Left forelimb (tissue), 1 donor: ENCODE measurements at regions not wholly inside any gene's neighbourhood (a gene's known extent, or its start where the extent isn't known, plus 50 kb on each side); places are given as distances from the start of the nearest gene placed in this dataset.

Source experiments
- DNase-seq: peaks from one replicate; pipeline ENCODE4 v3.0.0-alpha.2; 2018; ENCODE audit warnings: low spot score

- DNase-seq, result no peak
These were observed 140.4 kb upstream of the IPO9 start for GRCh38 chr1:201688514-201688913.

GRCh38 chr1:201689647-201690046, 139.3 kb upstream of the IPO9 start:
- no peak for DNase-seq

GRCh38 chr1:201690528-201690927, 138.4 kb upstream of the IPO9 start:
- no peak for DNase-seq

- no peak for DNase-seq
These were observed 137.0 kb upstream of the IPO9 start for GRCh38 chr1:201691716-201692554.

- DNase-seq, result no peak
These were observed 136.2 kb upstream of the IPO9 start for GRCh38 chr1:201692555-201693394.

- no peak for DNase-seq
These were observed 134.9 kb upstream of the IPO9 start for GRCh38 chr1:201693890-201694607.

GRCh38 chr1:201694608-201695335, 134.2 kb upstream of the IPO9 start:
- DNase-seq, result no peak

- no peak for DNase-seq
These were observed 133.3 kb upstream of the IPO9 start for GRCh38 chr1:201695607-201696006.

- DNase-seq, result peak; percentile 92
These were observed 132.7 kb upstream of the IPO9 start for GRCh38 chr1:201696217-201696761.

GRCh38 chr1:201697174-201697573, 131.8 kb upstream of the IPO9 start:
- DNase-seq, result no peak

GRCh38 chr1:201701831-201702230, 127.1 kb upstream of the IPO9 start:
- DNase-seq, result no peak

GRCh38 chr1:201702936-201703335, 126.0 kb upstream of the IPO9 start:
- DNase-seq, result no peak

- DNase-seq, result peak; percentile 88
These were observed 125.1 kb upstream of the IPO9 start for GRCh38 chr1:201703621-201704438.

GRCh38 chr1:201704439-201704792, 124.5 kb upstream of the IPO9 start:
- no peak for DNase-seq

- DNase-seq, result no peak
These were observed 123.6 kb upstream of the IPO9 start for GRCh38 chr1:201705389-201705788.

GRCh38 chr1:201706109-201706508, 122.8 kb upstream of the IPO9 start:
- DNase-seq, result no peak

- DNase-seq, result no peak
These were observed 121.9 kb upstream of the IPO9 start for GRCh38 chr1:201707027-201707426.

- no peak for DNase-seq
These were observed 121.3 kb upstream of the IPO9 start for GRCh38 chr1:201707656-201708055.

- DNase-seq, result no peak
These were observed 120.9 kb upstream of the IPO9 start for GRCh38 chr1:201708085-201708512.

- no peak for DNase-seq
These were observed 120.3 kb upstream of the IPO9 start for GRCh38 chr1:201708691-201709090.
